HG02588 (cell line): ENCODE measurements at regions not wholly inside any gene's neighbourhood (a gene's known extent, or its start where the extent isn't known, plus 50 kb on each side); places are given as distances from the start of the nearest gene placed in this dataset.

Experiments used
- ATAC-seq: cut with Tn5 transposase; IDR thresholded peaks from one replicate; pipeline ENCODE4 v1.9.1; 2021; ENCODE audit warnings: mild to moderate bottlenecking, moderate library complexity; ENCODE audit not compliant: unreplicated experiment

- ATAC-seq = no peak
These were observed 517.1 kb downstream of the EPHA3 start for GRCh38 chr3:89624494-89624893.

DNA sequence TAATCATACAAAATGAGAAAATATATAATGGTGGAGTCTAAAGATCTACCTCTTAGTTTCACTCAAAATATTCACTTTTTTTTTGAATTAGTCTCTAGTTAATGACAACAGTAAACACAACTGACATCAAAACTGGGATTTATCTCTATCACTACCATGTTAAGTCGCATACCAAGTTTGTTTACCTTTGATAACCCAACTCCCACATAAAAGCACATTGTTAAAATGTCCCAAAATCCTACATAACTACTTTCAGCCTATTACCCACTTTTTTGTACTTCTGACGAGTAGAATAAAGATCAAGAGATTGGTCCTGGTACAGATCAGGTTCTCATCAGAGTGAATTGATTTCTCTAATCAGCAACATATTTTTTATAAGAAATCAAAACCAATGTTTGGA is 518.5 kb downstream of the EPHA3 start:
- no peak for ATAC-seq

DNA sequence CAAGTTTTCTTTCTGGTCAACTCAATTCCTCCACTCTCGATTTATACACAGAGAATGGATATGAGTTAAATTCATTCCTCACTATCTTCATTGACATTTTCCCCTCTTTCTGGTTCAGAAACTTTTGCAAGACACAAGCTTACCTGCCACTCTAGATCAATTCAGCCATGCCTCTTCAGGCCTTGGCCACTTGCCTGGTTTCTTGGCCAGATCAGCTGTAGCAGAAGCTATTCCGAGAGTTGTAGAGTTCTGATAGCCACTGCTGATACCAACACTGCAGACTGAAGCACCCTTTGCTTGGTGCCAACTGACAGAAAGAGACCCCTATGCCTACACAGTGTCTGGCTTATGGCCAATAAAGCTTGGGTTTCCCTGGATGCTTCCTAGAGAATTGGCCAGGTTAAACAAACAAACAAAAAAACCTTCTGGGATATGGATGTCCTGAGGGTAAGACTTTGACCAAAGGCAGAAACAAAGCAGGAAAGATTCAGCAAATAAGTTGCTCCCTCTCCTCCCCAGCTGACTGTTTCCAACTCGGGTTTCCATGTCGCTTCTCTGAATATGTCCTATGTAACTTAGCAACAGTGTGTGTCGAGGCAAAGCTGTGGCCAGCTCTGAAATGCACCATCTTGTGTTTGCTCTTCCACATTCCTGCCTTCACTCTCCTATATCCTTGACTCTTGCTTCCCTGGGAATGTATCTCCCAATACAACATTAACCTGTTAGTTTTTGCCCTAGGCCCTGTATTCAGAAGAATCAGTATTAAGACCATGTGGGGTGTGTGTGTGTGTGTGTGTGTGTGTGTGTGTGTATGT is 521.6 kb downstream of the EPHA3 start:
- no peak for ATAC-seq

DNA sequence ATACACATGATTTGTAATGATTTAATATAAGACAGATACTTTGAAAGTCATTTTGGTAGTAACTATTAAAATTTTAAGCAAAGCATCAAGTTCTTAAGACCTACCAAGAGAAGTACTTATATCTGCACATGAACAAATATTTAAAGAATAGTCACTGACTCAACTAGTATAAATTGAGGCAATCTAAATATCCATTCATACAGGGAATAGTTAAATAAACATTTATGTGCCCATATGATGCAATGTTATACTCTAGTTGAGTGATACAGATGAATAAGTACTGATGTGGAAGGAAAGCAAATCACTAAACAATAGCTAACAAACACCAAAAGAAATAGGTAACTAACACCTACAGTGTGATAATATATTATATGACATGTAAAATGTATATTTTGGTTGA is 527.7 kb downstream of the EPHA3 start:
- no peak for ATAC-seq

GRCh38 chr3:89644716-89645115 is 537.3 kb downstream of the EPHA3 start:
- ATAC-seq = no peak

DNA sequence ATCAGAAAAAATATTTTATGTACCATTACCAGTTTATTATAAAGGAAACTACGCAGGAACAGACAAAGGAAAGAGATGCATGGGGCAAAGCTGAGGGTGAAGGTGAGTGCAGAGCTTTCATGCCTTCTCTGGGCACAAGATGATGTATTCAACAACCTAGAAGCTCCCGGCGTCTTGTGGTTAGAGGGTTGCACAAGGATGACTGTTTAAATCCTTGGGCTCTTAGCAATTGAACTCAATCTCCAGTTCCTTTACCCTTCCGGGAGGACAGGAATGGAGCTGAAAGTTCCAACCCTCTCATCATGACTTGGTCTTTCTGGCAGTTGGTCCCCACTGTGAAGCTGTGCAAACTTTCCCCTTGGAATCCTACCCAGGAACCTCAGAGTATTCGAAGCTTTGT is 542.0 kb downstream of the EPHA3 start:
- ATAC-seq = no peak

- ATAC-seq = no peak
These were observed 546.6 kb downstream of the EPHA3 start for GRCh38 chr3:89654031-89654430.

DNA sequence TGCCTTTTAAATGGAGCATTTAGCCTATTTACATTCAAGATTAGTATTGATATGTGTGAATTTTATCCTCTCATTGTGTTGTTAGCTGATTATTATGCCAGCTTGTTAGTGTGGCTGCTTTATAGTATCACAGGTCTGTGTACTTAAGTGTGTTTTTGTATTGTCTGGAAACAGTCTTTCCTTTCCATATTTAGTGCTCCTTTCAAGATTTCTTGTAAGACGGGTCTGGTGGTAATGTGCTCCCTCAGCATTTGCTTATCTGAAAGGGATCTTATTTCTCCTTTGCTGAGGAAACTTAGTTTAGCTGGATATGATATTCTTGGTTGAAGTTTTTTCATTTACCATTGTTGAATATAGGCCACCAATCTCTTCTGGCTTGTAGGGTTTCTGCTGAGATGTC is 549.0 kb downstream of the EPHA3 start:
- ATAC-seq = no peak

DNA sequence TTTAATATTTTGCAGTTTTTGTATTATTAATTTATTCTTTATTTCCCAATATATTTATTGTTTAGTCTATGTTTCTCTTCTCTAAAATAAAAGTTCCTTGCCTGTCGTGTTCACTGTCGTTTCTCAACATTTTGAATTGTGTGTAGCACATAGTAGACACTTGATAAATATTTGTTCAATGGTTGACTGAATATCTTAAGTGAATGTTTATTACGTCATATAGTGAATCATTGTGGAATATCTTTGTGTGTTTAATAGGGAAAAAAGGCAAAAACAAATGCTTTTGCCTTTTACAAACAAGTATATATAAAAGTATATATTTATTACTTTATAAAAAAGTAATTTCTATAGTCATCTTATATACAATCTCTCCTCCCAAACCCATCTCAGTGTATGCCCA is 572.3 kb downstream of the EPHA3 start:
- no peak for ATAC-seq

GRCh38 chr3:89682556-89682955 is 575.1 kb downstream of the EPHA3 start:
- no peak for ATAC-seq

DNA sequence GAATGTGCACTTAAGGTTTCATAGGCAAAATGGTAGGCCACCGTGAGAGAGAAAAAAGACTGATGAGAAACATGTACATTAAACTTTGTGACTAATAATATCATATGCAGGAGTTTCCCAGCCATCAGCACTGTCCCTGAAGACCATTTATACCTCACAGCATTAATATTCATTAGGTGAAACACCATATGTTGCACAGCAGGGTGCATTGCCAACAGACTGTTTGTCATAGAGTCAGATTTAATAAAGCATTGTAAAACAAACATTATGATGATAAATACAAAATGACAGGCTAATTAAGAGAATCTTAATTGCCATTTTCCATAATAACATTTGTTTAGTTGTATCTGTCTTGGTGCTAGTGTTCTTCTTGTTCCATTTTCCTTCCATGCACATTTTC is 578.3 kb downstream of the EPHA3 start:
- no peak for ATAC-seq

- ATAC-seq = no peak
These were observed 583.2 kb downstream of the EPHA3 start for GRCh38 chr3:89690646-89691045.

GRCh38 chr3:89692601-89693000 is 585.2 kb downstream of the EPHA3 start:
- no peak for ATAC-seq

DNA sequence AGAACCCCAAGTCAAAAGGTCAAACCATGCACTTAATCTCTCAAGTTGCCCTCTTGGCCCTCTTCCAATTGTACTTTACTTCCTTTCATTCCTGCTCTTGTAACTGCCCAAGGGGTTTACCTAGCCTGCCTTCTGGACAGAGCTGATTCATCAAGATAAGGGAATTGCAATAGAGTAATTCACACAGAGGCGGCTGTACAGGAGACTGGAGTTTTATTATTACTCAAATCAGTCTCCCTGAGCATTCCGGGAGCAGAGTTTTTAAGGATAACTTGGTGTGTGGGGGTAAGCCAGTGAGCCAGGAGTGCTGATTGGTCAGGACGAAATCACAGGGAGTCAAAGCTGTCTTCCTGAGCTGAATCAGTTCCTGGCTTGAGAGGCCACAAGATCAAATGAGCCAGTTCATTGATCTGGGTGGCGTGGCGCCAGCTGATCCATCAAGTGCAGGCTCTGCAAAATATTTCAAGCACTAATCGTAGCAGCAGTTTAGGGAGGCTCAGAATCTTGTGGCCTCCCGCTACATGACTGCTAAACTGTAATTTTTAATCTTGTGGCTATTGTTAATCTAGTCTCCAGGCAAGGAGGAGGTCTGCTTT is 590.0 kb downstream of the EPHA3 start:
- no peak for ATAC-seq

GRCh38 chr3:89698208-89698830 is 590.9 kb downstream of the EPHA3 start:
- no peak for ATAC-seq

DNA sequence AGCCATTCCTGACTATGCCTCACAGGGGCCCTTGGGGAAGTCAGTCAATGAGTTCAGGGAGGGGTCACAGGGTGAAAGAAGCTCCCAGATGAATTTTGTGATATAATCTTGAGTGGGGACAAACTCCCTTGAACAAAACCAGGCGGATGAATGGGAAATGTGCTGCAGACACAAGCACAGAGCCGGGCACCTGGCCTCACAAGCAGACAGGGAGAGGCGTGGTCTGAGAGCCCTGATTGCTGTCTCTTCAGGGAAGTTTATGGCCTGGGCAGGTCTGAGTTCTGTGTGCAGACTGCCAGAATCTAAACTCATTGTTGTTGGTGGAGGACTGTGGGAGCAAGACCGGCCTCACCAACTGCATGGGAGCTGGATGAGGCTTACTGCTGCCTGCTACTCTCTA is 591.8 kb downstream of the EPHA3 start:
- no peak for ATAC-seq

GRCh38 chr3:89699771-89700170 is 592.4 kb downstream of the EPHA3 start:
- no peak for ATAC-seq

GRCh38 chr3:89702404-89702803 is 595.0 kb downstream of the EPHA3 start:
- no peak for ATAC-seq

- no peak for ATAC-seq
These were observed 605.8 kb downstream of the EPHA3 start for GRCh38 chr3:89713196-89713595.

DNA sequence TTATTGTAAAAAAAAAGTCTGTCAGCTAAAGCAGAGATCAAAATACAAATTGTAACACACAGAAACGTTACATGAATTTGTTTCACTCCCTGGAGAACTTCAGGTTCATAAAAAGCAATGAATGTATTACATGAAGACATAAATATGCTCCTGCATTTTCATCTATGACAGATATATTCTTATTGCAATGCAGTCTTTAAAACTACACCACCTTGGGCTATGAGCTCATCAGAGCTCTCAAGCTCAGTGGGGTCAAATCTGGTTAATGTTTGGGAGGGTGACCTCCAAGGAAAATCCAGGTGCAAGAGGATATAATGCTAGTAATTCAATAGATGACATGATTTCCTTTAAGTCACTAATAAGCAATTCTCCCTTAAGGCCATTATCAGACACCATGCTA is 606.8 kb downstream of the EPHA3 start:
- no peak for ATAC-seq

DNA sequence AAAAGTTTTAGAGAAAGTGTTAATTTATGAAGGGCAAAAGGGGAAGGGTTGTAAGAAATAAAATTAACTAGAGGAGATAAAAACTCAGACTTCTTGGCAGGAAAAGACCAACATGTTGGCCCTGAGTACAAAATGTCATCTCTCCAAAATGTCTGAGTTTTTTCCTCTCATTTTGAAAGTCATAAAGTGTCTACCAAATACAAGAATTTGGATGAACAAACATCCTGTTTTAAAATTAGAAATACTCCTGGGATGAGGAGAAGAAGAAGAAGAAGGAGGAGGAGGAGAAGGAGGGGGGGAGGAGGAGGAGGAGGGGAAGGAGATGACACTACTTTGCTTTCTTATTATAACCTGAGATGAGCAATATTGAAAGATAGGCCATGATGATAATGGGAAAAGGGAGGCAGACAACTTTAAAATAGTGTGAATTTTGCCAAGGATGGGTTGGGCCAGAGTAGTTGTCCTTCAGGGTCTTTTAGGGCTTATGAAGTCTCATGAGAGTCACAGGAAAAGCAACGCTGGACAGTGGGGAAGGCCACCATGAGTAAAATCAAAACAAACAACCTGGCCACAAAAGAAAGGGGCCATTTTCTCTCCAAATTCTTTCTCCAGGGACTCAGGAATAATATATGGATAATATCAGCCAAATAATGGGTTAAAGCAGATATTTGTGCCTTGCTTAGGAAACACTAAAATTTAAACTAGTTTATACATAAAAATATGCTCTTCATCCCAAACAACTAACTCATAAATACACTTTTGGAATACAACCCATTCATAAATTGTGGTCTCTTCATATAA is 632.9 kb downstream of the EPHA3 start:
- no peak for ATAC-seq

DNA sequence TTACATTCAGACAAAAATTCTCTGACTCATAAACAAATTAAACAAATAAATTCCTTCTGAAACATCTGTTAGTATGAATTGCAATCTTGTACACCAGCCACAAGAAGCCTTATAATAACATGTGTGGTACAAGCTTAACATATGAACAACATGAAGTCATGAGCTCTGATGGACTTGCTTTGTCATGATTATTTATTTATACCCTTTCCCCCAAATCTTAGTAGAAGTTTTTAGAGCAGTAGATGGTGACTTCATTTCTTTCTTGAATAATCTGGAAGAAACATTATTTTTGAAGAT is 633.4 kb downstream of the EPHA3 start:
- no peak for ATAC-seq
